ENCODE measurements at regions not wholly inside any gene's neighbourhood (a gene's known extent, or its start where the extent isn't known, plus 50 kb on each side); places are given as distances from the start of the nearest gene placed in this dataset.
"Not testable (repeated sequence)": the region's sequence is repeated elsewhere in the genome, so short reads cannot be mapped to it uniquely, and the experiment has no call there.

GRCh38 chr1:8139941-8140340 is 113.8 kb upstream of the ERRFI1 start:
- no peak for DNase-seq

- DNase-seq = no peak
These were observed 113.3 kb upstream of the ERRFI1 start for GRCh38 chr1:8139383-8139782.

DNA sequence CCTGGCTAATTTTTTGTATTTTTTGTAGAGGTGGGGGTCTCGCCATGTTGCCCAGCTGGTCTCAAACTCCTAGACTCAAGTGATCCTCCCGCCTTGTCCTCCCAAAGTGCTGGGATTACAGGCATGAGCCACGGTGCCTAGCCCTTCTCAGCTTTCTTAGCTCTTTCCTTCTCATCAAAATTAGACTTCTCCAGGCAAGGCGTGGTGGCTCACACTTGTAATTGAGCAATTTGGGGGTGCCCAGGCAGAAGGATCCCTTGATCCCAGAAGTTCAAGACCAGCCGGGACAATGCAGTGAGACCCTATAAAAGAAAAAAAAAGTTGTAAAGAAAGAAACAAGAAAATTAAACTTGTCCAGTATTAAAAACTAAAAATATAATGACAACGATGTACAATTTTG is 112.6 kb upstream of the ERRFI1 start:
- no peak for DNase-seq

- DNase-seq = peak; percentile 57
These were observed 111.6 kb upstream of the ERRFI1 start for GRCh38 chr1:8137481-8138244.

GRCh38 chr1:8136766-8137165 is 110.7 kb upstream of the ERRFI1 start:
- DNase-seq = no peak

GRCh38 chr1:8135250-8135649 is 109.1 kb upstream of the ERRFI1 start:
- no peak for DNase-seq

GRCh38 chr1:8134546-8135235 is 108.6 kb upstream of the ERRFI1 start:
- no peak for DNase-seq

- peak; percentile 38 for DNase-seq
These were observed 107.7 kb upstream of the ERRFI1 start for GRCh38 chr1:8133657-8134430.

DNA sequence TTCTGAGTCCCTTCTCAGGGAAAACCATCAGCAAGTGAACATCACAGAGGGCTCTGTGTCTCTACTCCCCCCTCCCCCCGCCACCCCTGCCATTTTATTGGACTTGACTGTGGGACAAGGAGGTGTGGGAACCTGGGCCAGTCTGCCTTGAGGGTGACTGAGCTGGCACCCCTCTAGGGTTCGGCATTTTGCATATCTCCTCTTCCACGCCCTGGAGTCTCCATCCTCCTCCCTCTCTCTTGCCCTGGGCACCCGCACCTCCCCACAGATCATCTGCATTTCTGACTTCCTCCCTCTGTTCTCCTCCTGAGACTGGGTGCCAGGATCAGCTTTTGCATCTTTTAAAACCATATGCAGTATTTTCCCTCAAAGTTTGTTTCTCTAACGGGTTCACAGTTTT is 107.1 kb upstream of the ERRFI1 start:
- no peak for DNase-seq

- peak; percentile 82 for DNase-seq
These were observed 101.1 kb upstream of the ERRFI1 start for GRCh38 chr1:8127171-8127641.

GRCh38 chr1:8122477-8123407 is 96.6 kb upstream of the ERRFI1 start:
- no peak for DNase-seq

- DNase-seq = no peak
These were observed 96.0 kb upstream of the ERRFI1 start for GRCh38 chr1:8122160-8122476.

DNA sequence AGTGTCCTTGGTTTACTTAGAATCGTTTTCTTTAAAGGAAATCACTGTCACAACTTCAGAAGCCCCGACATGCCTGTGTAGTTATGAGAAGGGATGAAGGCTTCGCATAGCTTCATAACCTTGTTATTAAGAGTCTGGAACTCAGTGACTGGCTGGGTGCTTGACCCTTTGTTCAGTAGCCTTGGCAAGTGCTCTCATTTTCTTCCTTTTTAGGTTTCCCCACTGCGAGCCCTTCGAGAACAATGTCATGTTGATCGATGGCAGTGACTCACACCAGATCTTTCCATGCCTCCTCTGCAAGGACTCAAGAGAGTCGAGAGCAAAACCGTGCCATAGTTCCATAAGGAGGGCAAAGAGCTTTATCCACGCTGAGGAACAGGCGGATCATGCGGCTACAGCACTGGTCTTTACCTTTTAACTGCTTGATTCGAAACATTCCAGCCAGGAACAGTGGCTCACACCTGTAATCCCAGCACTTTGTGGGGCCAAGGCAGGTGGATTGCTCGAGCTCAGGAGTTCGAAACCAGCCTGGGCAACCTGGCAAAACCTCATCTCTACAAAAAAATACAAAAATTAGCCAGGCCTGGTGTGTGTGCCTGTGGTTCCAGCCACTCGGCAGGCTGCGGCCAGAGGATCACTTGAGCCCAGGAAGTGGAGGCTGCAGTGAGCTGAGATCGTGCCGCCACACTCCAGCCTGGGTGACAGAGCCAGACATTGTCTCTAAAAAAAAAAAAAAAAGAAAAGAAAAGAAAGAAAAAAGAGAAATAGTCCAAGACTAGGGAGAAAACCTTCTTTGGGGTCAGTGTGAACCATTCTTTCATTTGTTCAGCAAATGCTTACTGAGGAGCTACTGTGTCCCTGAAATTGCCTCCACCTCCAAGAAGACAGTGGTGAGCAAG is 95.4 kb upstream of the ERRFI1 start:
- peak; percentile 54 for DNase-seq

DNA sequence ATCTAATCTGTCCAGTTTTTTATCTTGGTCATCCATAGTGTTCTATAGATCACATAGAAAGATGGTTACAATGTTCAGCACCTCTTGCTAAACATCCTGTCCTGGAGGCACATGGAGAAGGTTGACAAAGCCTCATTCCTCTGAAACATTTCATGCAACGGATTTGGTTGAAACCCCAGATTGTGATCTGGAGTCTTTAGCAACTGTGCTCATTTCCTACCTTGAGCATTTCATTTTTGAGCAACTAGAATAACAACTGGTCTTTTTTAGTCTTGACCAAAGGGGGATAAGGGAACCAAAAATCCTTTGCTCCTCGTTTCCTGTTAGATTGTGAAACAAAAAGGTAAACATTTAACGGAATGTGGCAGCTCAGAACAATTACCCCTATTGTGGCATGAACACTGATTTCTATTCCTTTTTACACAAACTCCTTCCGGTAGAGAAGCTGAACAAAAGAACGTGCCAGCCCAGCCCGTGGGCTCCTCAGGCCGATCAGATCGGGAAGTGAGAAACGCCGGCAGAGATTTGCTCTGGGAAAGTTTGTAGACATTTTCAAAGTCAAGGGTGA is 94.7 kb upstream of the ERRFI1 start:
- peak; percentile 69 for DNase-seq

DNA sequence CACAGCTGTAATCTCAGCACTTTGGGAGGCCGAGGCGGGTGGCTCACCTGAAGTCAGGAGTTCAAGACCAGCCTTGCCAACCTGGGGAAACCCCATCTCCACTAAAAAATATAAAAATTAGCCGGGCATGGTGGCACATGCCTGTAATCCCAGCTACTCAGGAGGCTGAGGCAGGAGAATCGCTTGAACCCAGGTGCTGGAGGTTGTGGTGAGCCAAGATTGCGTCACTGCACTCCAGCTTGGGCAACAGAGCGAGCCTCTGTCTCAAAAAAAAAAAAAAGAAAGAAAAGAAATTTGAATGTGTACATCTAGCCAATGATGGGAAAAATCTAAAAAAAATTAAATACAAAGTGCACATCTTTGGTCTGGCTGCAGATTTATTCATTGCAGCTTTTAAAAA is 92.6 kb upstream of the ERRFI1 start:
- not testable (repeated sequence) for DNase-seq

GRCh38 chr1:8118031-8118451 is 91.9 kb upstream of the ERRFI1 start:
- DNase-seq = no peak

DNA sequence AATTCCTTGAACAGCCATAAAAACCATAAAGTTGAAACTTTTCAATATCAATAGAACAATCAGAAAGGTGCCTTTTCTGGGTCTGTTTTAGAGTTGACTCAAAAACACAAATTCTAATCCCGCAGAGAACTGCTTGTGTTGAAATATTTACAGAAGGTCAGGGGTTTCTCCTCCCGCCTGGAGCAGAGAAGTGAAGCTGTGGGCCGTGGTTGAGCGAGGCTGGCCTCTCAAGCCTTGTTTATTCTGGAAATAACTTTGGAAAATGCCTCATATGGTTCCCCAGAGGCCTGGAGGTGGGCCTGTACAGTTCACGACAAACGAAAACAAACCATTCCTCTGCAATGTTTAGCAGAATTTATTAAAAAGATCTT is 90.8 kb upstream of the ERRFI1 start:
- no peak for DNase-seq

- DNase-seq = no peak
These were observed 89.7 kb upstream of the ERRFI1 start for GRCh38 chr1:8115769-8116167.

DNA sequence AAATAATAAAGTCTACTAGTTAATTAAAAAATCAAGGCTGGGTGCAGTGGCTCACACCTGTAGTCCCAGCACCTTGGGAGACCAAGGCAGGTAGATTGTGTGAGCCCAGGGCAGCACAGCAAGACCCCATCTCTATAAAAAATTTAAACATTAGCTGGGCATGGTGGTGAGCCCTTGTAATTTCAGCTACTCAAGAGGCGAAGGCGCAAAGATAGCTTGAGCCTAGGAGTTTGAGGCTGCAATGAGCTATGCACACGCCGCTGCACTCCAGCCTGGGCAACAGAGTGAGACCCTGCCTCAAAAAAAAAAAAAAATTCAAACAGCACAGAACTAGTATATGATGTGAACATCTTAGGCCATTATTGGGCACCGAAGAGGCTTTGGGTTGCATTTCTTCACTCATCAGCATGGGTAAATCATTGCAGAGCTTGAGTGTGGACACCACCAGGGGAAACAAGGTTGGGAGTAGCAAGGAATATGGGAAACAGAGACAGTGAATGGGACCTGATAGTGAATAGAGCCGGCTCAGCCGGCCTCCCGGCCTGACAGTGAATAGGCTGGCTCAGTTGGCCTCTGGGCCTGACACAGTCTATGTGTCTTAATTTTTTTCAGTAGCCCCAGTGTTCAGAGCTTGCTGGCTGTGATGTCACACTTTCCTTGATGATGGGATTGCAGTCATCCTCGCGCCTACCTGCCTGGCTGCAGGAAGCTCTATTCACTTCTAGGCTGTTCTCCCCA is 89.1 kb upstream of the ERRFI1 start:
- no peak for DNase-seq

All from suppressor macrophage treated with lipopolysaccharide for 4 hours (primary cell).